ENCODE measurements at regions not wholly inside any gene's neighbourhood (a gene's known extent, or its start where the extent isn't known, plus 50 kb on each side); places are given as distances from the start of the nearest gene placed in this dataset.

GRCh38 chr2:21947046-21947445 lies 823.3 kb downstream of the TDRD15 start:
- no peak overlapping the region for H3K4me3 ChIP-seq (ENCODE audit: low read depth, low read length)
- no peak for TF ChIP-seq CTCF (IDR thresholded peaks at IDR 0.05; ENCODE audit: low read depth, low read length)

- no peak for TF ChIP-seq CTCF (IDR thresholded peaks at IDR 0.05; ENCODE audit: low read depth, low read length)
- no peak overlapping the region for H3K4me3 ChIP-seq (ENCODE audit: low read depth, low read length)
Measured at GRCh38 chr2:21966139-21966538, 842.4 kb downstream of the TDRD15 start.

GRCh38 chr2:21970971-21971370 lies 847.2 kb downstream of the TDRD15 start:
- TF ChIP-seq CTCF (IDR thresholded peaks at IDR 0.05; ENCODE audit: low read depth, low read length): no peak
- no peak overlapping the region for H3K4me3 ChIP-seq (ENCODE audit: low read depth, low read length)

DNA sequence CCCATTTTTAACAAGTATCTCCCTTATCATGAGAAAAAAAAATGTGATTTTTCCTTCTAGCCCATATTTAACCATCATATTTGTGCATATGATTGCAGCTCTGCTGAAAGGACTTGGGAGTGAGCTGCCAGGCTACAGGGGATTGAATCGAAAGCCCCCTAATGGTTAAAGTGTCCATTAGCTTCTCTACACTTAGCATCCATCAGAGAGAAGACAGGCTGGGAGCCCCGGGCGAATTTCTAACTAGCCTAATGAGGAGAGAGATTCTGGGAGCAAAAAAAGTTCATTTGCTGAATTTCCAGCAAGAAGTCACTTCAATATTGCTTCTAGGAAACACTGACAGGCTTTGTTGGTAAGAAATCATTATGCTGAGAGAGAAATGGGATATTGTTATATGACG lies 848.8 kb downstream of the TDRD15 start:
- H3K4me3 ChIP-seq (ENCODE audit: low read depth, low read length): no peak overlapping the region
- TF ChIP-seq CTCF (IDR thresholded peaks at IDR 0.05; ENCODE audit: low read depth, low read length): no peak

DNA sequence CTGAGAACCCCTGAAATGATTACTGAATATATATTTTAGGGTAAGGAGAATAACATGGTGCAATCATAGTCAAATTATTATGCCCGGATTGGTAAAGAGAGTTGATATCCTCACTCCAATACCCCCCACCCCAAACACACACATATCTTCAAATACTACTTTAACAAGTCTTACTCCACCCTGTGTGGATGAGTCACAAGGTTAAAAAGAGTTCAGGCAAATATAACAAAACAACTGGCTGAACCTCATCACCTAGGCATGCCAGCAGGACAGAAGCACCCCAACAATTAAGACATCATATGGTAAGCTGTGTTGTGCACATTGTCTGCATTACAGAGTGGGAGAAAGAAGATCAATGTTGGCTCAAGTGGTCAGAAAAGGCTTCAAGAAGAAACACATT lies 857.4 kb downstream of the TDRD15 start:
- H3K4me3 ChIP-seq (ENCODE audit: low read depth, low read length): no peak overlapping the region
- TF ChIP-seq CTCF (IDR thresholded peaks at IDR 0.05; ENCODE audit: low read depth, low read length): no peak

GRCh38 chr2:21993002-21993401 lies 869.2 kb downstream of the TDRD15 start:
- TF ChIP-seq CTCF (IDR thresholded peaks at IDR 0.05; ENCODE audit: low read depth, low read length): no peak
- H3K4me3 ChIP-seq (ENCODE audit: low read depth, low read length): no peak overlapping the region

DNA sequence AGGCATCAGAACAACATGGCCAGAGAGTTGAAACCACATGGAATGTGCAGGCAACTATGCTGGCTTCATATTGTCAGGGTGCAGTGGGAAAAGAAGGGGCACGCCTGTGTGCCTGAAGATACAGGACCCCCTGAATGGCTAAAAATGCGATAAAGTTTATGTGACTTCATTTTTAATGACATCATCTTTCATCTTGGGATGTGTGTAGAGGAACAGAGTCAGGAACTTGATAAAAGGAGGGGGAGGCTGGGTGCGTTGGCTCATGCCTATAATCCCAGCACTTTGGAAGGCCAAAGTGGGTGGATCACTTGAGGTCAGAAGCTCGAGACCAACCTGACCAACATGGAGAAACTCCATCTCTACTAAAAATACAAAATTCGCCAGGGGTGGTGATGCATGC lies 872.6 kb downstream of the TDRD15 start:
- H3K4me3 ChIP-seq (ENCODE audit: low read depth, low read length): no peak overlapping the region
- TF ChIP-seq CTCF (IDR thresholded peaks at IDR 0.05; ENCODE audit: low read depth, low read length): no peak
